ENCODE measurements at regions not wholly inside any gene's neighbourhood (a gene's known extent, or its start where the extent isn't known, plus 50 kb on each side); places are given as distances from the start of the nearest gene placed in this dataset.

DNA sequence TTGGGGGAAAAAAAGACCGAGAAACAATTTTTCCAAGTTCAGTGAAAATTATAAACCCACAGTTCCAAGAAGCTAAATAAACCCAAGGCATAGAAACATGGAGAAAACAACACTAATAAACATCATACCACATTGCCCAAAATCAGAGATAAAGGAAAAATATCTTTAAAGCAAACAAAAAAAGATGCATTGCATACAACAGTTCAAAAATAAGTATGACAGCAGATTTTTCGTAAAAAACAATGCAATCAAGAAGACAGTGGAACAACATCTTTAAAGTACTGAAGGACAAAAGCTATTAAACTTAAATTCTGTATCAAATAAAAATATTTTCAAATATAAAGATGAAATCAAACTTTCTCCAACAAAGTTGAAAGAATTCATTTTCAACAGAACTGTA, 921.3 kb downstream of the METTL15 start:
- DNase-seq, result no peak

DNA sequence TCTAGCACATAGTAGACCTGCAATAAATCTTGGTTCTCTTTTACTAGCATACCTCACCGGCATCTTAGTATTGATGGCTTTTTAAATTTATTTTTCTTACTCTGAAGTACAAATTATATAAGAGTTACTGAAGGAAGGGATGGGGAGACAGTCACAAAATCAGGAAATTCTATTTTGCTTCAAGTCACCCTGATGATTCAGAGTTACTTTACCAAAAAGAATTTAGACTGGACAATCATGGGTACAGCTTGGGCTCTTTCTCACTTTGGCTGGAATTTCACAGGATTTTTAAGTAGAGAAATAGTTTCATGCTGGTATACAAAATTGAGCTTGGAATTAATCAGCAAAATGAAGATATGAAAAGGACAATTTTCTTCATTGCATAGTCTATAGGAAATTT, 919.2 kb downstream of the METTL15 start:
- DNase-seq, result no peak

DNA sequence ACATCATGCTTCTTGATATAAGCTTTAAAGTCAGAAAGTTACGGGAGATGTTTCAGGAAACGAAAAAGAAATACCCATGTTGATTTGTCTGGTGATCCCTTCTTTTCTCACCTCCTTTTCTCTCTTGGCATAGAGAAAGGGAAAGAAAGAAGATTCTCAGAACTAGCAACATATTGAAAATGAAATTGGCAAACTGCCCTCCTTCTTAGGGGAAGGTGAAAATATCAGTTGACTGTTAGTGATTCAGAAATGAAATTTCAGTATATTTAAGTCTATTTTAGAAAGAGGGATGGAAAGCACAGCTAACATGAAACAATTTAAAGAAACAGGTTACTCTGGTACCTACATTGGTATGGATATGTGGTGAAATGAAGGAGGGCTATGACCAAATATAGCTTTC, 918.1 kb downstream of the METTL15 start:
- DNase-seq, result no peak

DNA sequence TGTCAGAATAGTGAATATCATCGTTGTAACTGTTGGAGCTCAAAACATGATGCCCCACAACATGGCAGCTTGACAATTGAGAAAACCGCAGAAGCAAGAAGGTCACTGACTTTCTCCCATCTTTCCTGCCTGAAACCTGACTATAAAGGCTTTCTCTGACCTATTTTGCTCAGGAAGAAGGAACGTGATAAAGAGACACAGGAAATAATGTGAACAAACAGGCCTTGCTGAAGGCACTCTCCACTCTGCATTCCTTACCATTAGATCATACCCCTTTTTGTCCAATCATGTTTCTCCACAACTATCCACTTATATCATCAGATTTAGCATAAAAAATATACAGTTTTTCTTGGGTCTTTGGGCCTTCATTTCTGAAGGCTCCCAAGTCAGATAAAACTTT, 916.8 kb downstream of the METTL15 start:
- no peak for DNase-seq

DNA sequence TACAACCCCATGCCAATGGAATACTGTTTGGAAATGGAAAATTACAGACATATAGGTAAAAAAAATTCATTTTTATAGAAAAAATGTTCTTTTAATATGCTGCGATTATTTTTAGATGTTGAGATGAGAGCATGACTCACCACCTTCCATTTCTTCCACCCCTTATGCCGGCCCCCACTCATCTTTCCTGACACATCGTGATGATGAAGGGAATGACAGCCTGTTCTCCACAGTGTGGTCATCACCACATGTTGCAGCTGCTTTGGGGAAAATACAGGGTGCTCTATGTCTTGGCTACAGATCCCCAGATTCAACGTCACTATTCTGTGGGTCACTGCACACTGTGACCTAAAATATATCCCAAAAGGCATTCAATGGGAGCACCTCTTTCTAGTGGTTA, 916.2 kb downstream of the METTL15 start:
- DNase-seq, result no peak

DNA sequence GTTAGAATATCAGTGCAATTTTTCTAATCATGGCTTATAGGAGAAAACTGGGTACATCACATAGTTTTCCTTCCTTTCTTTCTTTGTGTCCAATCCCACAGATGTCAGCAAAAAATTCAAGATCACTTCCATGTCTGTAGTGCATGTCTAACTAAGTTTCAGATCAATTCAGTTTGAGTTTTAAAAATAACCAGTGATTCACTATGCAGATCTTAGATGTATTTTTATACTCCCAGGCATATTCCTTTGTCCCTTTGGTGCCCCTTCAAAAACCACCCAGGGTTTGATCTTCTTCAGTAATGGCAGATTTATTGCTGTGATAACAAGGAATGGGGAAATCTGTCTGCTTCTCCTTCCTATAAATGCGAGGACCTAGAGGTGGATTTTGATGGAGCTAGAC, 915.6 kb downstream of the METTL15 start:
- no peak for DNase-seq

DNA sequence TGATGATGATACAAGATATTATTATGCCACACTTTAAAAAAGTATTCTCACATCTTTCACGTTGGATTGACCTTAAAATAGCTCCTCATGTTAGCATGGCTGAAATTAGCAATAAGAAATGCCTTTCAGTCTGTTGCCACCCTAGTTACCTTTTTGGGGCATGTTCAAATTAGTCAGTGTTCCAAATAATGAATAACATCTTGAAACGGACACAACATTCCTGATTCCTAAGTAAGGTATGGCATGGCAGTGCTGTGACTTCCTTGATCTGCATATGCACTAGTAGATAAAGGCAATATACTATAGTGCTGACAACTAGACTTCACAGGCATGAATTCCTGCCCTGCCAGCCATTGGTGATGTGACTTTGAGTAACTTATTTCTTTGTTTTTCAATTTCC, 914.5 kb downstream of the METTL15 start:
- no peak for DNase-seq

DNA sequence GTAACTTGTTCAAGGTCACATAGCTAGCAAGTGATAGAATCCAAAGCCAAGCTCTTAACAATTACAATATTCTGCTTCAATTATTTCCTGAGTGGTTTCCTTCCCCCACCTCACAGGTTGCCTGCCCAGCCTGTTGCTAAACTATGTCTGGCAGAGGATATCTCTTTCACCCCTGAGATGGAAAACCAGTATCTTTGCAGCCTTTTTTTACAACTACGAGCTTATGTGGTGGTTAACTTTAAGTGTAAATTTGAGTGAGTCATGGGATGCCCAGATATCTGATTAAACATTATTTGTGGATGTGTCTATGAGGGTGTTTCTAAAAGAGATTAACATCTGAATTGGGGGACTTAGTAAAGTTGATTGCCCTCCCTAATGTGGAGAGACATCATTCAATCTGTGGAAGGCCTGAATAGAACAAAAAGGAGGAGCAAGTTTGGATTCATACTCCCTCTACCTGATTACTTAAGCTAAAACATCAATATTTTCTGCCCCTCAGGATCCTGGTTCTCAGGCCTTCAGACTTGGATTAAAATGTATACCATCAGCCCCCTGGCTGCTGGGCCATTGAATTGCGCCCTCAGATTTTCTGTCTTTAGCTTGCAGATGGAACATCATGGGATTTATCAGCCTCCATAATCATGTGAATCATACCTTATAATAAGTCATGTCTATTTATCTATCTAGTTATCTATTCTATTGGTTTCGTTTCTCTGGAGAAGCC, 911.9 kb downstream of the METTL15 start:
- DNase-seq, result peak; percentile 30

DNA sequence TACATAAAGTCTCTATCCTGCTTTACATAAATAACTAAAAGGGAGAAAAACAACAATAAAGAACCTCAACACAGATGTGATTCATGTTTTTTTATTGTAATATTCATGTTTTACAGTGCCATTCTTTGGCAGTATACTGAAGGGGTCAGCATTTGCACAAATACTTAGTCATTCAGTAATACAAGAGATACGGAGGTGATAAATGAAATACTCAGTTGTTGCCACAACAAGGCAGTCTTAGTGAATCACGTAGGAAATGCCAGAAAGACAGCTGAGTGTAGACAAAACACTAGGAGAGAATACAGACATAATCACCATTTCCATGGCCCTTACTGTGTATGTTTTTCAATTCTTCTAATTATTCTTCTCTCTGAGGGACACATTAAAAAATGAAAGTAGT, 910.4 kb downstream of the METTL15 start:
- DNase-seq, result no peak

DNA sequence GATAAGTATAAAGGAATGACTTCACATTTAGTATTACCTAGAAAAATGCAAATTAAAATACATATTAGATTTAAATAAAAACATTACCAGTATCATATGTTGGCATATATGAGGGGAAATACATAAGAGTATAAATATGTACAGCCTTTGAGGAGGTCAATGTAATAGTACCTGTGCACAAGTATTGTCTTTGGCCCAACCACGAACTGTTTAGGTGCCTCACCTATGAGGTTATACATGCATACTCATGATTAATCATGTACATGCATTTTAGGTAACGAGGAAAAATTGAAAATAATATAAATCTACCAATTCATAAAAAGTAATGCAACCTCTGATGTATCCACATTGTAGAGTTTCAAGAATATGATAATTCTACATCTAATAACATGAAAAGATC, 909.8 kb downstream of the METTL15 start:
- DNase-seq, result no peak

DNA sequence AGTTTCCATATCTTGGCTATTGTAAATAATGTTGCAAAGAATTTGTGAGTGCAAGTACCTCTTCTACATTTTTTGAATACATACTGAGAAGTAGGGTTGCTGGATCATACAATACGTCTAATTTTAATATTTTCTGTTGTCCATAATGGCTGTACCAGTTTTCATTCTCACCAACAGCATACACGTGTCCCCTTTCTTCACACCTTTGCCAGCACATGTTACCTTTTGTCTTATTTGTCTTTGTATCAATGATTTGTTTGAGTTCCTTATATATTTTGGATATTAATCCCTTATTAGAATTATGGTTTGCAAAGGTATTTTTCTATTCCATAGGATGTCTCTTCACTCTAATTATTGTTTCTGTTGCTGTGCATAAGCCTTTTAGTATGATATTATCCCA, 904.3 kb downstream of the METTL15 start:
- no peak for DNase-seq

DNA sequence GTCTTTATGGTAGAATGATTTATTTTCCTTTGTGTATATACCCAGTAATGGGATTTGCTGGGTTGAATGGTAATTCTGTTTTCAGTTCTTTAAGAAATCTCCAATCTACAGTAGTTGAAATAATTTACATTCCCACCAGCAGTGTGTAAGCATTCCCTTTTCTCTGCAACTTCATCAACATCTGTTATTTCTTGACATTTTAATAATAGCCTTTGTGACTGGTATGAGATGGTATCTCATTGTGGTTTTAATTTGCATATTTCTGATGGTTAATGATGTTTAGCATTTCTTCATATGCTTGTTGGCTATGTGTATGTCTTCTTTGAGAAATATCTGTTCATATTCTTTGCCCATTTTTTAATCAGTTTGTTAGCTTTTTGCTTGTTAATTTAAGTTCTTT, 901.2 kb downstream of the METTL15 start:
- DNase-seq, result no peak

DNA sequence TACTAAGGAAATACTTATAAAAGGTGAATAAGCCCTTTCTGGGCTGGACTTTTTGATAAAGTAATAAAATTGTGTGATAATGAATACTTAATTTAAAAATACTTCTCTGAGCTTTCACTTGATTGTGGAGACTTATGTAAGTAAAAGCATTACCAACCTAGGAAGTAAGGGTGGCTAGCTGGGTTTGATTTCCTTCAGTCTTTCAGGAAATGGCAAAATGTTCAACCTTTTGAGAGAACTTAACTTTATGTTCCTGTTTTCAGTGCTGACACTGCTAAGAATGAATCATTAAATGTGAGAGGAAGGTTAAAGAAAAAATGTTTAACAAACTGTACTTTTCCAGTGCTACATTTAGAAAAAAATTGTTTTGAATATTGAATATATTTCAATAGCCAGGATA, 900.3 kb downstream of the METTL15 start:
- DNase-seq, result no peak

DNA sequence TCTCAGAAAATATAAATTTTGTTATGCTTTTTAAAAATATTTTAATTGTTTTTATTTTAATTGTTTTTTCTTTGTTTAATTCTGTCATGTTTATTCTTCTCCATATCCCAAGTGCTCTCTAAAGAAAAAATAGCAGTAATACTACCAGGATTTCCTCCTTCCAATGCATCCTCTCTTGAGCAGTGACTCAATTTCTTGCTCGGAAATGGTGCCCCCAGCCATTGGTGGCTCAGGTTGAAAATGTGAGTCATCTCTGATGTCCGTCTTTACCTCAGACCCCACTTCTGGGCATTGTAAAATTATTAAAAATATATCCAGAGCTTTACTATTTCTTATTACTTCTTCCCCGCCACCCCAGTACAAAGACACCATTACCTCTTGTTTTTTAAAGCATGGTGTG, 898.5 kb downstream of the METTL15 start:
- no peak for DNase-seq

DNA sequence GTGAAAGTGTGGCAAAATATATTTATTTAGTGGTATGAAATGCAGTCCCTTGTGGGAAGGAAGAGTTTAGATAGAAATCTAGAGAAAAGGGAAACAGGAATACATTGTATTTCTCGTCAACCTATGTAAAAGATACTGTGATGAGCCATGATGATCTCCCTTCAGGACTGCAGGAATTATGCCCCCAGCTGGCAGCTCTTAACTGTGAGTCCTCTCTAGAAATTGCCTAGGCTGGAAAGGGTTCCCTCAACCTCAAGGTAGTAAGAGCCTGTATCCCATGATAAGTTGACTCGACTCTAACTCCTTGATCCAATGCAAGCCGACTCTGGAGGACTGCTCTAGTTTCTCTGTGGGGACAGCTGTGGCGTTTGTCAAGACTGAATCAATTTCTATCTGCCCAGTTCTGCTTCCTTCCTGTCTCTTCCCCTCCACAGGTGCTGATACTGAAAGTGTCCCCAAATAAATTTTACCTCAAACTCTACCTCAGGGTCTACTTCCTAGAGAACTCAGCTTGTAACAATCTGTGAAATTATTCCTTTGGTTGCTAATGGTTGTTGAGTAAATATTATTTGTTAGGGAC, 897.3 kb downstream of the METTL15 start:
- DNase-seq, result peak; percentile 19

DNA sequence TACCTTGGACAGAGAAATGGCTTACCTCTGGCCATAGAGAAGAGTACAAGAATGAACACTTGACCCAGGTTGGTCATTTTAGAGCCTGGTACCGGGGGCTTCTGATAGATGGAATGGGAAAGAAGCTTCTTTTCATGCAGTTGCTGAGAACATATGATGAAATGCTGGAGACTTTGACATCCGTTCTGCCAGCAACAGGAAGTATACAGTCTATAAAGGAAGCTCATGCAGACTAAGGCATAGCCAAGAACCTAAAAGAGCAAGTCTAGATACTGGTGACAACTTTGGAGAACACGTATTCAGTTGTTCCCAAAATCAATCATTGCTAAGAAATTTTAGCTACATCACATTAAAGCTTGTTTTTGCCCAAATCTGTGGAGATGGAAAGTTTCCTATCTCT, 894.6 kb downstream of the METTL15 start:
- no peak for DNase-seq

DNA sequence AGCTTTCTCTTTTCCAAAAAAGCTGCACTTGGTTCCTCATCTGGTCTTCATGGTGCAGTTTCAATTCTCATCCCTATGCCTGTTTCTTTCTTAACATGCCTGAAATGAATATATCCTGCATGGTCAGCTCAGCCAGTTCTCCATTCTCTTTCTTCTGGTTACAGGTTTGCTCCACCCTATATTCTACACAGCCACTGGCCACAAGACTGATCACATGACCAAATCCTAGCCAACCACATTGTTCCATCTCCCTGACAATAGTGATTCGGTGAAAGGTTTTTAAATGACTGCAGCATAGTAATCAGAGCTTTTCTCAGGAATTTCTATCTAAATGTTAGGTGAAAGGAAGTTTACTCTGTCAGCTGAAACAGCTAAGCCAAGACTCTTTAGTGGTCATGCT, 891.4 kb downstream of the METTL15 start:
- DNase-seq, result no peak

DNA sequence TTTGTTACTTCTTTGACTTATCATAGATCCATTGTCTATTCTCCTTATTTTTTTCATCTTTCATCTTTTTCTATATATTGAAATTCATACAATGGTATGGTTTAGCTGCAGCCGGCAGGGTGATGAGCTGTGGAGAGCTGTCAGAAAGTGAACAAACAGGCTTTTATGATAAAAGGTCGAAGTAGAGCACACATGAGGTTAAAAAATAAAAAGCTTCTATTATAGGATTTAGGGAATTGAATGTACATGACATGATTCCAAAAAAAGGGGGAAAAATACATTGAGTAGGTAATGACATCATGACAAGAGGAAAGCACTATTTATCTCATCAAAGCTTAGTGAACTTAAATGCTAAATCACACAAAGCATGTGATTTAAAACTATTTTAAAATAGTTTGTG, 884.8 kb downstream of the METTL15 start:
- no peak for DNase-seq

DNA sequence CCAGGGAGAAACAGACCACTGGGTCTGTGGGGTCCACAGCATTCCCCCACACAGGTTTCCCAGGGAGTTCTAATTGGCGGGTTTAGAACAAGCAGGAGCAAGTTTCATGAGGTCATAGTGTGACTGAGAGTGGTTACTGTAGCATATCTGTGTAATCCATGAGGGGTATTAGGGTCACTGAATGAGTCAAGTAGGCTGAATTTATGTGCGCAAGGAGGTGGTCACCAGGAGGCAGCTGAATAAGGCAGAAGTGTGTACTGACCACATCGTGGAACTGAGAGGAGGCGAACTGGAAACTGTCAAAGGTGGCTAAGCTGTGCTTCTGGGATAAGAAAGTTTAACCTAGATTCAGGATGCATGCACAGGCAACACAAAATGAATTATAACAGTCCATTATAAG, 876.0 kb downstream of the METTL15 start:
- peak; percentile 53 for DNase-seq

DNA sequence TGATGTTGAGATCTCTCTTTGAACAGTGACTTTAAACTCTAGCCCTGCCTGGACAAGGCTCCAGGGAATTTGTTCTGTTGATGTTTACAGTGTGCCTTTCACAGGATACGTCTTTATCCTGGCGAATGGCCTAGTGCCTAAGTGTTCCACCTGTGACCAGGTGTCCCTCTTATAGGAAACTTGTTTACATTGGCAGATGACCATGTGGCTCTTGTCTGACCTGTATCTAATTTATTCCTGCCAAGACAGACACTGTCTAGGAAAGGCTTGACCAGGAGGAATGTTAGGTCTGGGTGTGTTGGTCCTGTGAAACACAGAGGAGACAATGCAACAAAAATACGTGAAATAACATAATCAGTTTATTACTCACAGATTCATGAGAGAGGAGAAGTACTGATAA, 875.6 kb downstream of the METTL15 start:
- DNase-seq, result peak; percentile 80

DNA sequence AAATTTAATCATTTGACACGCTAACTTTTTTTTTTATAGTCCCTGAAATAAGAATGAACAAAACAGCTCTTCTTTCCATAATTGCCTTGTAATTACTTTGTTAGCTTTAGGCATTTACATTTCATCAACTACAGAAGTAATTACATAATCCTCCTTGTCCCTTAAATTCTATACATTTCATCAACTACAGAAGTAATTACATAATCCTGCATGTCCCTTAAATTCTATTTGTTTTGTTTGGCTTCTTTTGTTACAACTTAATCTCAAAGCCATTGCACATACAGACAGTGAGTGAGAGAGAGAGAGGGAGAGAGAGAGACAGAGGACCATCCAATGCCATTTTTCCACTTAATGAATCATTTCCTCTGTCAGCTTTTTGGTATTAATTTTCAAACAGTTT, 873.2 kb downstream of the METTL15 start:
- peak; percentile 77 for DNase-seq

DNA sequence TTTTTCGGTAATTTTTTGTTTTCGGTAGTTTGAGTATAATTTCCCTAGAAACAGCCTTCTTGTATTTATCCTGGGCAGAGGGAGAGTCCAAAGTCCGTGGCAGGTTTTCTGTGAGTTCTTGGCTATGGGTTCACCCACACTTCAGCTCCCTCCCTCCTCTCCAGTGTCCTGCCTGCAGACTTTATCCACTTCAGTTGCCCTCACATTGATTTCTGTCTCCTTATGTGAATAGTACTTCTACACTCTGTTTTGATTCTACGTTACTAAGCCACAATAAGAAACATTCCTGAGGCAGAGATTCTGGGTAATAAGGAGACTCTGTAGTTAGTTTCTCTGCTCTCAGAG, 868.6 kb downstream of the METTL15 start:
- no peak for DNase-seq

DNA sequence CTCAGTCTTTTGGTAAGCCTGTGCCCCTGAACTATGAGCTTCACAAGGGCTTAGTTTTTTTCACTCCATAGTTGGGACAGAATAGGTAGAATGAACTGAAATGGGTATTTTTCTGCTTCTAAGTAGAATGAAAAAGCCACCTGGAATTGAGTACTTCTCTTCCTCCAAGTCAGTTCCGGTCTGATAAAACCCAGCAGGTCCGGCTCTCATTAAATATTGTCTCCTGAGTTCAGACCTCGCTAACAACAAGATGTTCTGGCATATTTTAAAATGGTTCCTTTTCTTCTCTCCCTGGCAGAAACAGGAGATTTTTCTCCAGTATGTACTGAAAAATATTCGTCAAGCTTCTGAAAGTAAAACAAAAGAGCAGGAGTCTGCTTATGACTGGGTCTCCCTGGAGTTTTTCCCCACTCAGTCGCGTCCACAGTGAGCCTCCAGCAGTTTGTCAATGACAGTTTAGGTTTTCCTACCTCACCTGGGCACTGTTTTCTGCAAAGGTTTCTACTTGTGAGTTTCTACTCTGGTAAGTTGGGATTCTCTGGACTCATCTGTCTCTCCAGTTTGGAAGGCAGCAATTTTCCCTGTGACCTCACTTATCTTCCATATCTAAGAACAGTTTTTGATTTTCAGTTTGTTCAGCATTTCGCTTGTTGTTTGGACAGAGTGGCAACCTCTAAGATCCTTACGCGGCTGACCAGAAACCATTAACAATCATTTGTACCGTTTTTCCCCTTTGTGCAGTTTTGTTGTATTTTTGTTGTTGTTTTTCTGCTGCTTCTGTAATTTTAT, 868.0 kb downstream of the METTL15 start:
- peak; percentile 4 for DNase-seq

DNA sequence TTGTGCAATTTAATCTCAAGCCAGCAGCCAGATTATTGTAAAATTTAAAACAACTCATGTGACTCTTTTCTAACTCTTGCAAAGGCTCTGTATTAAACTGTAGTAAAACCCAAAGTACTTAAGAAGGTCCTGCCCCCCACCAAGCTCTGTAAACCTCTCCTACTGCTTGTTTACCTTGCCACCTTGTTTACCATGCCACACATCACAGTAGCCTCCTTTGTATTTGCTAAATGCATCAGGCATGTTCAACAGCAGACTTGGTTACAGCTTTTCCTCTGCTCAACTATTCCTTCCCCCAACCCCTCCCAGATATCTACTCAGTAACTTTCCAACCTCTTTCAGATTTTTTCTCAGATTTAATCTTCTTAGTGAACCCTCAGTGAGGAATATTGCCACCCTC, 861.6 kb downstream of the METTL15 start:
- DNase-seq, result peak; percentile 48

DNA sequence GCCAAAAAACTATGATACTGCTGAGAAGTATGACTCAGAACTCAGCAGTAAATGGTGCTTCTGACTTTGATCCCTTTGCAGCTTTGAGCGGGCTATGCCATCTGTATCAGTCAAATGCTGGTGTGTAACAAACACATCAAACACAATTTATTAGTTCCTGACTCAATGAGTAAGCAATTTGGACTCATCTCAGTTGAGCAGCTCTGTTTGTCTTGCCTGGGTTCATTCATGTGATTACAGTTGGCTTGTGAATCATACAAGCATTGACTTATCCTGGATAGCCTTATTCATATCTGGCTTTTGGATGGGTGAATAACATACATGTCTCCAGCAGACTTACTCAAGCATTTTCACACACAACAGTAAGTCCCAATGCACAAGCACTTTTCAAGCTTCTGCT, 858.8 kb downstream of the METTL15 start:
- DNase-seq, result no peak
